HG03103 (cell line): ENCODE measurements at regions not wholly inside any gene's neighbourhood (a gene's known extent, or its start where the extent isn't known, plus 50 kb on each side); places are given as distances from the start of the nearest gene placed in this dataset.

Experiments
- ATAC-seq: cut with Tn5 transposase; IDR thresholded peaks from one replicate; pipeline ENCODE4 v1.9.1; 2021; ENCODE audit warnings: low read depth; ENCODE audit not compliant: unreplicated experiment

DNA sequence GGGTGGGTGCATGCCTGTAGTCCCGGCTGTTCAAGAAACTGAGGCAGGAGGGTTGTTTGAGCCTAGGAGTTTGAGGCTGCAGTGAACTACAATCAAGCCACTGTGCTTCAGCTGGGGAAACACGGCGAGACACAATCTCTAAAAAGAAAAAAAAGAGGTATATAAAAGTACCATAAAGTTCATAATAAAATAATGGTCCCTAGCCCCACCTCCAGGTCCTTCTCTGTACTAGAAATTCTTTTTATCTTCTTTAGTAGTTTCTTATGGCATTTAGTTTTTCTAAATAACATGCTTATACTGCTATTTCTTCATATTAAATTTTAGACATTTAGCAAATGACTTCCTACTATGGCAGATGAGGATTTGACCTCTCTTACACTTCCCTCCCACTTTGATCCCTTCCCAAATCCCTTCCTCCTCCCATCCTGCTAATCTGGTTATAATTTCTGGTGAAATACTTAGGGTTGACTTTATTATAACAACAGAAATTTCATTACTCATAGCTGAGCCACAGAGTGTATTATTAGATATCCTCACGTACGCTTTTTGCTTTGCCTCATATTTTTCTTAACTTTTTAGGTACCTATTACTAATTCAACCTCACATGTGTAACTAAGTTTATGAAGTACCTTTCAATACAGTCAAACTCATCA, 94.7 kb downstream of the SLC41A2 start:
- ATAC-seq: no peak

DNA sequence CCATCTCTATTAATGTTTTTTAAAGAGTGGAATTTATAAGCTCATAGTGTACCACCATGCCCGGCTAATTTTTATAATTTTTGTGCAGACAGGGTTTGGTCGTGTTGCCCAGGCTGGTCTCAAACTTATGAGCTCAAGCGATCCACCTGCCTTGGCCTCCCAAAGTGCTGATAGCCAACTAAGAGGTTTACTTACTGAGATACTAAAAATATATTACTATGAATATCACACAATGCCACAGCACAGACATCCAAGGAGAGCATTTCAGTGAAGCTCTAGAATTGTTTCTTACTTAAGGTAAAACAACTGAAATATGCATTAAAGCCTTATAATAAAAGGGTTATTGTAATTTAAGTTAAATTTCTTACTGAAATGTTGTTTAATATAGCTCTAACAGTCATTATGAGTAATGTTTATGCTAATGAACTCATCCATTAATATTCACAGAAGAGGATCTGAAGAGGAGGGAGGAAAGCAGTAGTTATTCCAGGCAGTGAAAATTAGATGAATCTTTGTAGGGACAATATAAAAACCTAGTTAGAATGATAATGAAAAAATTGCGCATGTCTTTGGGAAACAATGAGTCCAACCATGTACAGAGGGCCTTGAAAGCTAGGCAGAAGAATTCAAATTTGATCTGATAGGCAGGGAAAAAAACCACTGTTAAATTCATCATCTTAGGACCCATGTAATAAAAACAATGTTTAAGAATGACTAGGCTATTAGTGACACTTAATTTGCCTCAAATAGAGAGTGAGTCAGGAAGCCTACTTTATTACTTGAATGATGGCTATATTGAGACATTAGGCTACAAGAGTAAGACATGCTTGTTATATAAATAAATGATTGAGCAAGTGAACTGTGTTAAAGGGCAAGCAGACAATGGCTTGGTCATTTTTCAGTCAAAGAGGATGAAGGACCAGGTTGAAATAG, 99.2 kb downstream of the SLC41A2 start:
- no peak for ATAC-seq

DNA sequence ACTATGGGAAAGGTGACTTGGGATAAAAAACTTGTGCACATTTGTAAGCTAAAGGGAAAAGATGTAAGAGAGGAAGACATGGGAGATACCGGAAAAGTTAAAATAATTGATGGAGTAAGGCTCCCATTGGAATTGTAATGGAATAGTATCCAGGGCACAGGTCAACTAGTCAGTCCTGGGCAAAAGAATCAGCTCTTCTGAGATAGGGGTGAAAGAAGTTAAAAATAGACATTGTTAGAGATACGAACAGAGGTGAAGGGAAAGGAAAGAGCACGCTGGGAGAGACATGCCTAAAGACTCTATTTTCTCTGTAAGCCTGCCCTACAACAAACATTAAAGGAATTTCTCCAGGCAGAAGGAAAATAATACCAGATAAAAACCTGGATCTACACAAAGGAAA, 101.6 kb downstream of the SLC41A2 start:
- no peak for ATAC-seq

DNA sequence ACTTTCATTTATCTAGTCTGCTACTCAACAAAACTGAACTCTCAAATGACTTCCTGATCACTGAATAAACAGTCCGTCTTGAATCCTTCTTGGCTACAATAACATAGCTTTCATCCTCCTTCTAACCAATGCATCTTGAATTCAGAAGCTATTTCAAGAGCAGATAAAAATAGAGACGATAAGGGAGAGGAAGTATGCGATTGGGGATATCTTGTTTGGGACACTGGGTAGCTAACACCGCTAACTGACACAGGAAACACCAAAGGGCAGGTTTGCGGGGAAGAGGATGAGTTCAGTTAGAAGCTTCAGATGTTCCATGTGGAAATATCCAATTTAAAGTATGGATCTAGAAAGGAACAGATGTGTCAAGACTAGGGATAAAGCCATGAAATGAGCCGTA, 102.5 kb downstream of the SLC41A2 start:
- no peak for ATAC-seq

DNA sequence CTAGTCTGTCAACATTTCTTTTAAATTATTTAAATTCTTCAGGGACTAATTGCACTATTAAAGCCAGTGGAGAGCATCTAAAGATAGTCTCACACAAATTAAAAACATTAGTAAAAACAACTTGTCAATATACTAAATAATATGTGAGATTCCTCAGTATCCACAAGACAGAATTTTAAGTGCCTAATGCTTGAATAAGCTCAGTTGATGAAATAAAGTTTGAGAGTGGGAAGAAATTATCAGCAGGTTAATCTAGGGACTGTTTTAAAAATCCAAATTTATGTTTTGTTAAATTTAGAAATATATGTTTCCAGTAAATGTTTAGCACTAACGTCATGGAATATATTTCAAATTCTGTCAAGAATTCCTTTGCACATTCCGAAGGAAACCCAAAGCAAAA, 105.2 kb downstream of the SLC41A2 start:
- no peak for ATAC-seq

DNA sequence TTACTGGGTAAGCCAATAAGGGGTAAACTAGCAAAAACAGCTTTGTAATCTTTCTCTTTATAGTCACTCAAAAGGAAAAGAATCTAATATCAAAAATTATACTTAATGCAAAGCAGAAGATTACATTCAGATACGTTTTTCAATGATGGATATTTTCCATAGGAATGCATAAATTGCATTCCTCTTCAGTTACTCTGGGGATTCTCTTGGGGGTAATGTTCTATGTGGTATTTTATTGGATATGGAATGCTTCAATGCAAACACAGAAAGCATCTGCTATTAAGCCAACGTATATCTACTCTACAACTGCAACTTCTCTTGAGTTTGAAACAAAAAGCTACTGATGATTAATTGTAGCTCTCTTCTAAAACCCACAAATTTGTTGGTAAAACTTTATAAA, 106.0 kb downstream of the SLC41A2 start:
- ATAC-seq: no peak

DNA sequence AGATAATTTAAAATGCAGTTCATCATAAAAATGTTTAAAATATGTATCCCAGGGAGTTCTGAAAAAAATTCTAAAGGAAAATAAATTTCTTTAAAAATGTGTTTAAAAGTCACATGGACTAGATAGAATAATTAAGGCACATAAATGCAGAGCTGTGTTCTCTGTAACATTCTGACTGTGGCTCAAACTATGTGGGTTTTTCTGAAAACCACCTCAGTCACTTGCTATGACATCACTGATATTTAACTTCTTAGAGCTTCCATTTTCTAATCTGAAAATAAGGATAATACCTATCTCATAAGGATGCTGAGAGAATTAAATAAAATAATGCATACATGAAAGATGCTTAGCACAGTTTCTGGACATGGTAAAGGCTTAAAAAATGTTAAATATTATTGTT, 107.3 kb downstream of the SLC41A2 start:
- no peak for ATAC-seq

DNA sequence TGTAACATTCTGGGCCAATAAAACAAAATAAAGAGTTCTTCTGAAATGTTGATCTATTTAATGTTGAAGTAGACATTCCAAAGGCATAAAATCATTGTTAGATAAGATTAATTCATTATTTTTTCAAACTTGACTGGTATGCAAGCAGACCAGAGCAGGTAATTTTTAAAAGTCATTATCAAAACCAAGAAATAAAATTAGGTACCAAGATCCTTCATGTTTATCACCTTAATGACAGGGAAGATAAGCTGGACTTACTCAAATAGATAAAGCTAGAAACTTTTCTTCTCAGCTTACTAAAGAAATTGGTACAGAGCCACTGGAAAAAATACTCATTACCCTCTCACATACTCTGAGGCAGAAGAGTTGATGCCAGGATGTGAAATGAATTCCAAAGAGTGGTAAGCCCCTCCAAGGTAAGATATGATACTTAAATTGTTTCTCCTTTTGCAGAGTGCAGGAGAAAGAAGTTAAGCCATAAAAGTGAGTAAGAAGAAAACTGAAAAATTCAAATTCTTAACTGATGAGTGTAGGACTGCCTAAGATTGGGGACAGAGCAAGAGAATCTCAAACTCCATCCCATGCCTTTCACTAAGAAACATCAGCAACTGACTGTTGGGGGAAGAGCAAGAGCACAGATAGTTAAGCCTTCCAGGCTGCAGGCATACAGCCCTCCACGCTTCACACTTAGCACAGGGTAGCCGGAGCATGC, 111.9 kb downstream of the SLC41A2 start:
- no peak for ATAC-seq

DNA sequence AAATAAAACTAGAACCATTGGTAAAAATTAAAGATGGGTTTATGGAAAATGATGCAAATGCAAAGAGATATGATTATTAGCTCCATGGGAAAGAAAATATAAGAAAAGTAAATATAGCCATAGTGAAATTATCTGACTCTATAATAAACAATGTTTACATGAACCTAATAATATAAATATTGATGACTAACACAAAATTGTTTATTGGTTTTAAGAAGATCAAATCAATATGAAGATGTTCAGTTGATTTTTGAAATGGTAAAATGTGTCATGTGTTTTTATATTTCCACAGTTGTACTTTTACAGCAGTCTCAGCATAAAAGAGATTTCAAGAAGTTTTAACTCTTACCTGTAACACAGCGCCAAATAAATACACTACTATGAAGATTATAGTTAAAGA, 114.0 kb downstream of the SLC41A2 start:
- no peak for ATAC-seq

DNA sequence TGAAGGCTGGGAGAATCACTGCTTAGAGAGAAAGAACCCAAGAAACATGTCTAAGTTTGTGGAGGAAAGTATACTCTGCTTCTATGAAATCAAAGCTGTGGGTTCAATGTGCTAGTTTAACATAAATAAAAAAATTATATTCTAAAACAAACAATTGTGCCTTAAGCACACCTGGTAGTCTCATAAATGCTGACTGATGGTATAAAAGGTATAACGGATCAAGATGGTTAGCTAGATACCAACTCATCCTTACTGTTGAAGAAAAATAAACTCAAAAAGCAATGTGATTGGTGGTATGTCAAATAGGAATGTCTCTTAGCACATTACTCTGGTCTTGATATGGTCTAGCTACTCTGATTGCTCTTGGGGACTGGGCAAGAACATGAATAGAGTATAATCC, 117.8 kb downstream of the SLC41A2 start:
- ATAC-seq: no peak

DNA sequence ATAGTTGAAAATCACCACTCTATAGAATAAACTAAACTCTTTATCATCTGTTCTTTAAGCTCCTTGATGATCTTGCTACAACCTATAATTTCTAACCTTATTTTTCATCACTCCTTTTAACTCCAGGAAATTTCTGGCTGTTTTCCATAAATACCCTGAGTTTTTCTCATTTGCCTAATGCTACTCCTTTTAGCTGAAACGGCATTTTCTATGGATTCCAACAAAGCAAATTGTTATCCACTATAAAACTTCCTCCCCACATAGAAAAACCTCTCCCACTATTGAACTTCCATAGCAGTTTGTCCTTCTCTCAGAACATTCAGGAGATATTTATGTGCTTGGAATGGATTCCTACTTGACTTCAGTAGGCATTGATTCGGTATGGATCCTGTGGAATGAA, 122.8 kb downstream of the SLC41A2 start:
- ATAC-seq: no peak

DNA sequence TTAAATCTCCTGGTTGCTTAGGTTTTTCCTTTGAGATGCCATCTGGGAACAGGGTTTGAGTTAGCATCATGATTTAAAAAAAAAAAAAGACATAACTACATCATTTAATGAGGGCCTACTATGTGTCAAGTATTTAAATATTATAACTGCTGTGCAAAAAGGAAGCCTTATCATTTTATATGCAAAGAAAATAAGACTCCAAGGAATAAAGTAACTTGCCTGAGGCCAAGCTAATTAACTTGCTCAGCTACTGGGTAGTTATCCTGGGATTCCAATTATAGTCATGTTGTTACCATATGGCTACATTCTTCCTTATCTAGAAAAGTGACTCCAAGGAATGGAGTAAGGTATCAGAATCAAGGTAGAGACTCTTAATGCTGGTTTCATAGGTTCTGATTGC, 123.5 kb downstream of the SLC41A2 start:
- no peak for ATAC-seq

DNA sequence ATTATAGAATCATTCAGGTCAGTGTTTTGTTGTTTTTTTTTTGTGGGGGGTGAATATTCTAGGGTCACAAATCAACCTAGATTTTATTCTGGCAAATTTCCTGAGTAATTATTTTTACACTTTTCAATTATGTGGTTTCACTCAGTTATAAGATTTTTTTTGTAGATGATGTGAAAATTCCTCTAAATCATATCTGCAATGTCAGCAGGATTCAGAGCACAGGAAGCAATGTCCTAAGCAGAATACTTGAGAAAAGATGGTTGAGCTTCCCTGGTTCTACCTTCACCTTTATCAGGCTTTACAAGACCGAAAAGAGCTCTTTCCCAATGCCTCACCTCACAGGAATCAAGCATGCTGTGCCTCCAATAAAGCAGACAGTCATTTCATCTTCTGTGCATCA, 124.3 kb downstream of the SLC41A2 start:
- ATAC-seq: no peak

DNA sequence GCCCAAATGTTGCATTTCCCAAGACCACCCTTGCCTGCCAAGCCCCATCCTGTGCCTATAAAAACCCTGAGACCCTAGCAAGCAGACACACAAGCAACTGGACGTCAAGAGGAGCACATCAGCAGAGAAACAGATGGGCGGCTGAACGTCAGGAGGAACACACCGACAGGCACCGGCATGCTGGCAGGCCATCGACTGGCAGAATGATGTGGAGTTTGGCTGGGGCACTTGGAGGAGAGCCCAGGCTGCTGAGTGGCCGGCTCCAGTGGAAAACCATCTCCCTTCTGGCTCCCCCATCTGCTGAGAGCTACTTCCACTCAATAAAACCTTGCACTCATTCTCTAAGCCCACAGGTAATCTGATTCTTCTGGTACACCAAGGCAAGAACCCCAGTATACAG, 130.1 kb downstream of the SLC41A2 start:
- no peak for ATAC-seq

DNA sequence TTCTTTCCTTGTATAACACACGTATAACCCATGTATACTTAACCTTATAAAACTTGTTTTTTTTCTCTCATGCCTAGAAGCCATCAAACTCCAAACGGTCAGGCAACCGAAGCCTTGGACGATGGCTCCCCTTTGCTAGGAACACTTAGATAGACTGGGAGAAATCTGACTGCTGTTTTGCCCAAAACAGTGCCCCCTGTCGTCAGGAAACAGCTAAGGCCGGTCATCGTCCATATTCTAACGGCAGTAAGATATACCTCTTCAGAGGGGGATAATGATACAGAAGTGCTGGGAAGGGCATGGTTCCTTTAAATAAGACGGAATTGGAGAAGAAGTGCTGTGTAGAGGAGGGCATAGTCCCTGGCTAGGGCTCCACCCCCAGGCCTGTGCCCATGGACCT, 130.5 kb downstream of the SLC41A2 start:
- no peak for ATAC-seq

DNA sequence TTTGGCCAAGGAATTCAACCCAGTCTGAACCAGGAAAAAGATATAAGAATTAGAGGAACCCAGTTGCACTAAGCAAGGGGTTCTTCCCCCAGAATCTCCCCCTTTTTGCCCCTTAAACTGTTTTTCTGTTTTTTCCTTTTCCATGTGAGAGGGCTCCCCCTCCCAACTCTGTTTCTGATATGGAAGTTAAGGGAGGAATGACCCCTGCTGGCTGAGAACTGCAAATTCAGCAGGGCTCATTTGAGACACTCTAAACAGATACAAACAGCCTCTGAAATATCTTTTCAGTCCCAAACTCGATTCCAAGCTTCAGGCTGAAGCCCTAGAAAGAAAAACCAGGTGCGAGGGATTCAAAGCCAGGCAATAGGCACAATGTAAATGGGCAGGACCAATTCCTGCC, 132.7 kb downstream of the SLC41A2 start:
- no peak for ATAC-seq

DNA sequence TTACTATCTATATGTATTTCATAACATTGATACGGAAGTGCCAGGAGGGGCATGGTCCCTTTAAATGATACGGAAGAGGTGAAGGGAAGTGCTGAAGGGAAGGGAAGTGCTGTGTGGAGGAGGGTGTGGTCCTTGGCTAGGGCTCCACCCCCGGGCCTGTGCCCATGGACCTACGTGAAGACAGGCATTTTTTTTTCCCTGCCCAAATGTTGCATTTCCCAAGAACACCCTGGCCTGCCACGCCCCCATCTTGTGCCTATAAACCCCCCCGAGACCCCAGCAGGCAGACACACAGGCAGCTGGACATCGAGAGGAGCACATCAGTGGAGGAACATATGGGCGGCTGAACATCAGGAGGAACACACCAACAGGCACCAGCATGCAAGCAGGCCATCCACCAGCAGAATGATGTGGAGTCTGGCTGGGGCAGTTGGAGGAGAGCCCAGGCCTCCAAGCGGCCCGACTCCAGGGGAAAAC, 134.1 kb downstream of the SLC41A2 start:
- ATAC-seq: no peak

DNA sequence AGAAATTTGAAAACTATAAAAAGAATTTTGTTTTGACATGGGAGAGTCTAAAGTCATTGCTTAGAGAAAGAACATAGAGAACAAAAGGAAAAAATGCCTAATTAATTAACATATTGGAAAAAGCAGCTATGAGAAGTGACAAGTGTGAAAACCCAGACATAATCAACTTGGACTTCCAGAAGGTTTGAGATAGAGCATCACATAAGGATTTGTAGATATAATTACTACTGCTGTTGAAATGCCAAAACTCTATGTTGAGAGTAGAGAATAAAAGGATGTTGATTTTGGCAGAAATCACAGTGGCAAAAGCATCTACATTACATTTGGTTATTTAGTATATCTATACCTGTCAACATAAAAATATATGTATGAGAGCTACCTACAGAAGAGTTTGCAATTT, 135.1 kb downstream of the SLC41A2 start:
- no peak for ATAC-seq

DNA sequence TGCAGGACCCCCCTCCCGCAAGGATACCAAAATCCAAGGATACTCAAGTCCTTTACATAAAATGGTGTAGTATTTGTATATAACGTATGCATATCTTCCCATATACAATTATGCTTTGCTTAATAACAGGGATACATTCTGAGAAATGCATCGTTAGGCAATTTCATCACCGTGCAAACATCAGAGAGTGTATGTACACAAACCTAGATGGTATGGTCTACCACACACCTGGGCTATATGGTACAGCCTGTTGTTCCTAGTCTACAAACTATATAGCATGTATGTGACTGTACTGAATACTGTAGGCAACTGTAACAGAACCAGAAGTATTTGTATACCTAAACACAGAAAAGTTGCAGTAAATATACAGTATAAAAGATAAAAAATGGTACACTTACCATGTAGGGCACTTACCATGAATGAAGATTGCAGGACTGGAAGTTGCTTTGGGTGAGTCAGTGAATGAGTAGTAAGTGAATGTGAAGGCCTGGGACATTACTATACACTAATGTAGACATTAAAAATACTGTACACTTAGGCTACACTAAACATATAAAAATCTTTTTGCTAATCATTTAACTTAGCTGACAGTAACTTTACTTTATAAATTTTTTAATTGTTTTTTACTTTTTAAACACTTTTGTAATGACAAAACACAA, 141.1 kb downstream of the SLC41A2 start:
- no peak for ATAC-seq

DNA sequence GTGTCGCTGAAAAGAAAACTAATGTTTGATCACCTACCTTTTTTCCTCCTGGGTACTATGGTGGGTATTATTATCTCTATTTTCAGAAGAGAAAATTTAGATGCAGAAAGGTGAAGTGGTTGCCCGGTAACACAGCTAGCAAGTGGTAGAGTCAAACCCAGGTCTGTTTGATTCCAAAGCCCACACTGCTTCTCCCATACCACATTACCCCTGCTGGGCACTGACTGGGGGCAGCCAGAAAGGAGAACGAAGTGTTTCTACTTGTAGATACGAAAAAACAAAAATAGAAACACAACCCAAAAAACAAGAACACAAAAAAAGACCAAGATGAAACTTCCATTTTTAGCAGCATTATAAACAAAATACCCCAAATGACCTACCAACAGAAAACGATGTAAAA, 142.2 kb downstream of the SLC41A2 start:
- ATAC-seq: no peak

DNA sequence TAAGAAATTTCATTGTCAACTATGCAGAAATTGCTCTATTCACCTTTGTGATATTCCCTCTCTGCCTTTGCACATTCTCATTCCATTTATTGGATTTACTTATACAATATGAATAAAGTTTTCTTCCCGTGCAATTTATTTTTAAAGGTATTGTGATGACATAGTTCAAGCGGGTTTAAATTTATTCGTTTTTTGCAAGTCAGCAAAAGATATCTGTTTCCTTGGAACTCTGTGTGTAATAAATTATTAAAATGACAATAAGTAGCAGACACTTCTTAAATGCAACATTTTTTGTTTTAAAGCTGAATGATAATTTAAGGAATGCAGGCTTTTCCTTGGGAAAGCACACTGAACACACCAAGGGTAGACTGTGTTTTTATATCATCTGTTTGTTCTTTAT, 143.1 kb downstream of the SLC41A2 start:
- no peak for ATAC-seq
